PFSK-1 (cell line): ENCODE measurements at regions not wholly inside any gene's neighbourhood (a gene's known extent, or its start where the extent isn't known, plus 50 kb on each side); places are given as distances from the start of the nearest gene placed in this dataset.

Experiments used
- POLR2AphosphoS5 ChIP-seq: IDR thresholded peaks from 2 replicates; pipeline ENCODE4 v1.6.1; 2012; ENCODE audit warnings: low read depth, mild to moderate bottlenecking, control low read depth, low read length, moderate library complexity
- SIN3A ChIP-seq: IDR thresholded peaks from 2 replicates; pipeline ENCODE4 v1.6.1; 2012; ENCODE audit warnings: mild to moderate bottlenecking, low read length, moderate library complexity, borderline replicate concordance; ENCODE audit not compliant: insufficient read depth

DNA sequence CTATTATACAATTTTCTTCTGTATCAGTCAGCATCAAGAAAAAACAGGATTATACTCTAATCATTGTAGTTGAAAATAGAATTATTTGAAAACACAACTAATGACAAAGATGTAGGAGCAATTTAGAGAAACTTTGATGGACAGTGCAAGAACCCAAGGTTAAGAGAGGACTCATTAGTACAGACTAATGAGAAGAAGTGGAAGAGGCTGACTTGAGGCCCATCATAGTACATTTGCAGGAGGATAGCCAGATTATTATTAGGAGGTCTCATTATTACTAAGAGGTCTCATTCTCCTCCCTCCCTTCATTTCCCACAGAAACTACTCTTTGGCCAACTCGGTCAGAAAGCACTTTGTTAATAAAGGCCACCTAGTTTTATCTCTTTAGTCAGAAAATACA, 1983.0 kb downstream of the SUCLG1 start:
- TF ChIP-seq POLR2AphosphoS5 (no peak), SIN3A (no peak)
